HL-60 (cell line): ENCODE measurements at regions not wholly inside any gene's neighbourhood (a gene's known extent, or its start where the extent isn't known, plus 50 kb on each side); places are given as distances from the start of the nearest gene placed in this dataset.

ENCODE experiments used
- DNase-seq, 2 experiments: peaks; one replicate each; pipeline ENCODE4 v3.0.0-alpha.2; 2010 to 2020; ENCODE audit warnings: low read depth in 1 of 2, low spot score in 1 of 2
- H3K27ac ChIP-seq: fragments of 250-450 bp; sonication (Bioruptor Pico); replicated peaks from 2 replicates; pipeline ENCODE4 v1.5.1; 2020; ENCODE audit warnings: mild to moderate bottlenecking, moderate library complexity
- H3K27me3 ChIP-seq: fragments of 250-450 bp; sonication (Bioruptor Pico); 2 replicates; pipeline ENCODE4 v1.5.1; 2021; ENCODE audit warnings: mild to moderate bottlenecking, moderate library complexity; ENCODE audit not compliant: insufficient read depth, poor library complexity, severe bottlenecking
- H3K4me3 ChIP-seq: replicated peaks from 2 replicates; pipeline ENCODE4 v1.5.1; 2011; ENCODE audit warnings: mild to moderate bottlenecking, control low read depth, low read length; ENCODE audit not compliant: insufficient read depth
- GABPA ChIP-seq: IDR thresholded peaks from 2 replicates; pipeline ENCODE4 v1.6.1; 2012; ENCODE audit warnings: low read depth
- POLR2AphosphoS5 ChIP-seq: IDR thresholded peaks from 2 replicates; pipeline ENCODE4 v1.6.1; 2012; ENCODE audit warnings: low read depth
- SPI1 ChIP-seq: IDR thresholded peaks from 2 replicates; pipeline ENCODE4 v1.6.1; 2012; ENCODE audit warnings: low read depth, mild to moderate bottlenecking, borderline replicate concordance
- TF ChIP-seq, protein P1 (sequence below): IDR thresholded peaks from one replicate; pipeline ENCODE4 v1.5.1; 2011; ENCODE audit warnings: low read length, control low read depth, inconsistent platforms; ENCODE audit not compliant: insufficient read depth
- TF ChIP-seq, protein P2 (sequence below): IDR thresholded peaks from 2 replicates; pipeline ENCODE4 v1.6.1; 2012; ENCODE audit warnings: low read depth; ENCODE audit not compliant: insufficient replicate concordance

DNA sequence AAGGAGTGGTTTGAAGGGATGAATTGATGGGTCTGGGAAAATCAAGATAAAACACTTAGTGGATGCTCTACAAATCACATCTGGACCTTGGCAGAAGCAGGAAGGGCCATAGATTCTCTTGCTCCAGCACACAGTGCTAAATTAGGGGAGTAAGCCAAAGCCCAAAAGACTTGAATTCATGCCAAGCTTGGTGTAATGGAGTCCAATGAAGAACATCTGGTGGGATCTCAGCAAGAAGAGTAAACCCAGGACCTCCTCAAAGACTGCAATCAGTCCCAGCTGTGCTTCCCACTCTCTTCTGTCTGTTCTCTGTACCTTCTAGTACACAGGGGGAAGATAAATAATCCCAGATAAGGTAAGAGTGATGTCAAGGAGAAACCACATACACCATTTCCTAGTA lies 683.4 kb downstream of the RNF144B start:
- no peak for DNase-seq
- Histone ChIP-seq H3K27ac (no peak overlapping the region), H3K4me3 (no peak overlapping the region), H3K27me3 (no peaks in the 10 kb centered on the region)
- TF ChIP-seq, protein P1, sequence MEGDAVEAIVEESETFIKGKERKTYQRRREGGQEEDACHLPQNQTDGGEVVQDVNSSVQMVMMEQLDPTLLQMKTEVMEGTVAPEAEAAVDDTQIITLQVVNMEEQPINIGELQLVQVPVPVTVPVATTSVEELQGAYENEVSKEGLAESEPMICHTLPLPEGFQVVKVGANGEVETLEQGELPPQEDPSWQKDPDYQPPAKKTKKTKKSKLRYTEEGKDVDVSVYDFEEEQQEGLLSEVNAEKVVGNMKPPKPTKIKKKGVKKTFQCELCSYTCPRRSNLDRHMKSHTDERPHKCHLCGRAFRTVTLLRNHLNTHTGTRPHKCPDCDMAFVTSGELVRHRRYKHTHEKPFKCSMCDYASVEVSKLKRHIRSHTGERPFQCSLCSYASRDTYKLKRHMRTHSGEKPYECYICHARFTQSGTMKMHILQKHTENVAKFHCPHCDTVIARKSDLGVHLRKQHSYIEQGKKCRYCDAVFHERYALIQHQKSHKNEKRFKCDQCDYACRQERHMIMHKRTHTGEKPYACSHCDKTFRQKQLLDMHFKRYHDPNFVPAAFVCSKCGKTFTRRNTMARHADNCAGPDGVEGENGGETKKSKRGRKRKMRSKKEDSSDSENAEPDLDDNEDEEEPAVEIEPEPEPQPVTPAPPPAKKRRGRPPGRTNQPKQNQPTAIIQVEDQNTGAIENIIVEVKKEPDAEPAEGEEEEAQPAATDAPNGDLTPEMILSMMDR = no peak
- TF ChIP-seq SPI1 = no peak
- TF ChIP-seq, protein P2, sequence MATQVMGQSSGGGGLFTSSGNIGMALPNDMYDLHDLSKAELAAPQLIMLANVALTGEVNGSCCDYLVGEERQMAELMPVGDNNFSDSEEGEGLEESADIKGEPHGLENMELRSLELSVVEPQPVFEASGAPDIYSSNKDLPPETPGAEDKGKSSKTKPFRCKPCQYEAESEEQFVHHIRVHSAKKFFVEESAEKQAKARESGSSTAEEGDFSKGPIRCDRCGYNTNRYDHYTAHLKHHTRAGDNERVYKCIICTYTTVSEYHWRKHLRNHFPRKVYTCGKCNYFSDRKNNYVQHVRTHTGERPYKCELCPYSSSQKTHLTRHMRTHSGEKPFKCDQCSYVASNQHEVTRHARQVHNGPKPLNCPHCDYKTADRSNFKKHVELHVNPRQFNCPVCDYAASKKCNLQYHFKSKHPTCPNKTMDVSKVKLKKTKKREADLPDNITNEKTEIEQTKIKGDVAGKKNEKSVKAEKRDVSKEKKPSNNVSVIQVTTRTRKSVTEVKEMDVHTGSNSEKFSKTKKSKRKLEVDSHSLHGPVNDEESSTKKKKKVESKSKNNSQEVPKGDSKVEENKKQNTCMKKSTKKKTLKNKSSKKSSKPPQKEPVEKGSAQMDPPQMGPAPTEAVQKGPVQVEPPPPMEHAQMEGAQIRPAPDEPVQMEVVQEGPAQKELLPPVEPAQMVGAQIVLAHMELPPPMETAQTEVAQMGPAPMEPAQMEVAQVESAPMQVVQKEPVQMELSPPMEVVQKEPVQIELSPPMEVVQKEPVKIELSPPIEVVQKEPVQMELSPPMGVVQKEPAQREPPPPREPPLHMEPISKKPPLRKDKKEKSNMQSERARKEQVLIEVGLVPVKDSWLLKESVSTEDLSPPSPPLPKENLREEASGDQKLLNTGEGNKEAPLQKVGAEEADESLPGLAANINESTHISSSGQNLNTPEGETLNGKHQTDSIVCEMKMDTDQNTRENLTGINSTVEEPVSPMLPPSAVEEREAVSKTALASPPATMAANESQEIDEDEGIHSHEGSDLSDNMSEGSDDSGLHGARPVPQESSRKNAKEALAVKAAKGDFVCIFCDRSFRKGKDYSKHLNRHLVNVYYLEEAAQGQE = no peak
- TF ChIP-seq POLR2AphosphoS5 = no peak
- TF ChIP-seq GABPA = no peak

DNA sequence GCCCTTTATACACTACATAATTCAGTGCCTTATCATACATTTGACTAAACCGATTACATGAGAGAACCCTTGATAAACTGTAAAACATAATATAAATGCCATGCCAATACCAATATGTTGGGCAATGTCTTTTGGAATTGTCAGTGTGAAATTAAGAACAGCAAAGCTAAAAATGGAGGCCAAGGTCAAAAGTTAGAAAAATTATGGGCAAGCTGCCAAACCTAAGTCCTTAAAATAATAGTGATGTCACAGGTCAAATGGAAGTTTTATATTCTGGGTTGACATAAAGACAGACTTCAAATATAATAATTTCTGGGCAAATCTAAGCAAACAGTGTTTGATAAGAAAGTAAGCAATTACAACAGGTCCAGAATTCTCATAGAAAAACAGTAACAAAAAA lies 696.7 kb downstream of the RNF144B start:
- DNase-seq = no peak
- H3K27ac ChIP-seq = no peak overlapping the region
- H3K27me3 ChIP-seq = no peaks in the 10 kb centered on the region
- H3K4me3 ChIP-seq = no peak overlapping the region
- no peak for TF ChIP-seq POLR2AphosphoS5
- TF ChIP-seq GABPA = no peak
- TF ChIP-seq, protein P1 = no peak
- TF ChIP-seq, protein P2 = no peak
- no peak for TF ChIP-seq SPI1

DNA sequence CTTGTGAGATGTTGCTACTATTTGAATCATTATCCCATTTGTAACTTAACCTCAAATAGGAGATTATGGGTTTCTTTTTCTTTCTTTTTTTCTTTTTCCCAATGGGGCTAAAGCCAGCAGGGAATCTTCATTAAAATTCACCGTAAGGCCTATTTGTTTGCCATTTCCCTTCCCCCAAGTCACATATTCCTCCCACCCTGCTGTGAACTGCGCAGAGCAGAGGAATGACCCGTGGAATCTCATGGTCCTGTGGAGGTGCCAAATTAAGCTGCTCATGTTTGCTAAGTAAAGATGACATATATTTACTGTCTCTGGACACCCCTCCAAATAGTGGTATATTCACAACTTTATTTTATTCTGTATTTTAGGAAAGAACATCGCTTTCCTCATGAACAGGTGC lies 699.3 kb downstream of the RNF144B start:
- Histone ChIP-seq H3K27ac (no peak overlapping the region), H3K27me3 (no peaks in the 10 kb centered on the region), H3K4me3 (no peak overlapping the region)
- TF ChIP-seq, protein P2 = no peak
- TF ChIP-seq, protein P1 = no peak
- TF ChIP-seq POLR2AphosphoS5 = no peak
- TF ChIP-seq GABPA = no peak
- no peak for TF ChIP-seq SPI1
- DNase-seq = no peak
